HL-60 (cell line): ENCODE measurements at regions not wholly inside any gene's neighbourhood (a gene's known extent, or its start where the extent isn't known, plus 50 kb on each side); places are given as distances from the start of the nearest gene placed in this dataset.

Experiments used
- DNase-seq, 2 experiments: peaks; one replicate each; pipeline ENCODE4 v3.0.0-alpha.2; 2010 to 2020; ENCODE audit warnings: low read depth in 1 of 2, low spot score in 1 of 2
- H3K27ac ChIP-seq: fragments of 250-450 bp; sonication (Bioruptor Pico); replicated peaks from 2 replicates; pipeline ENCODE4 v1.5.1; 2020; ENCODE audit warnings: mild to moderate bottlenecking, moderate library complexity
- H3K27me3 ChIP-seq: fragments of 250-450 bp; sonication (Bioruptor Pico); 2 replicates; pipeline ENCODE4 v1.5.1; 2021; ENCODE audit warnings: mild to moderate bottlenecking, moderate library complexity; ENCODE audit not compliant: insufficient read depth, poor library complexity, severe bottlenecking
- H3K4me3 ChIP-seq: replicated peaks from 2 replicates; pipeline ENCODE4 v1.5.1; 2011; ENCODE audit warnings: mild to moderate bottlenecking, control low read depth, low read length; ENCODE audit not compliant: insufficient read depth
- GABPA ChIP-seq: IDR thresholded peaks from 2 replicates; pipeline ENCODE4 v1.6.1; 2012; ENCODE audit warnings: low read depth
- POLR2AphosphoS5 ChIP-seq: IDR thresholded peaks from 2 replicates; pipeline ENCODE4 v1.6.1; 2012; ENCODE audit warnings: low read depth
- REST ChIP-seq: IDR thresholded peaks from 2 replicates; pipeline ENCODE4 v1.6.1; 2012; ENCODE audit warnings: low read depth; ENCODE audit not compliant: insufficient replicate concordance
- SPI1 ChIP-seq: IDR thresholded peaks from 2 replicates; pipeline ENCODE4 v1.6.1; 2012; ENCODE audit warnings: low read depth, mild to moderate bottlenecking, borderline replicate concordance
- TF ChIP-seq, protein P1 (sequence below): IDR thresholded peaks from one replicate; pipeline ENCODE4 v1.5.1; 2011; ENCODE audit warnings: low read length, control low read depth, inconsistent platforms; ENCODE audit not compliant: insufficient read depth

- TF ChIP-seq REST = no peak
- TF ChIP-seq SPI1 = no peak
- TF ChIP-seq, protein P1, sequence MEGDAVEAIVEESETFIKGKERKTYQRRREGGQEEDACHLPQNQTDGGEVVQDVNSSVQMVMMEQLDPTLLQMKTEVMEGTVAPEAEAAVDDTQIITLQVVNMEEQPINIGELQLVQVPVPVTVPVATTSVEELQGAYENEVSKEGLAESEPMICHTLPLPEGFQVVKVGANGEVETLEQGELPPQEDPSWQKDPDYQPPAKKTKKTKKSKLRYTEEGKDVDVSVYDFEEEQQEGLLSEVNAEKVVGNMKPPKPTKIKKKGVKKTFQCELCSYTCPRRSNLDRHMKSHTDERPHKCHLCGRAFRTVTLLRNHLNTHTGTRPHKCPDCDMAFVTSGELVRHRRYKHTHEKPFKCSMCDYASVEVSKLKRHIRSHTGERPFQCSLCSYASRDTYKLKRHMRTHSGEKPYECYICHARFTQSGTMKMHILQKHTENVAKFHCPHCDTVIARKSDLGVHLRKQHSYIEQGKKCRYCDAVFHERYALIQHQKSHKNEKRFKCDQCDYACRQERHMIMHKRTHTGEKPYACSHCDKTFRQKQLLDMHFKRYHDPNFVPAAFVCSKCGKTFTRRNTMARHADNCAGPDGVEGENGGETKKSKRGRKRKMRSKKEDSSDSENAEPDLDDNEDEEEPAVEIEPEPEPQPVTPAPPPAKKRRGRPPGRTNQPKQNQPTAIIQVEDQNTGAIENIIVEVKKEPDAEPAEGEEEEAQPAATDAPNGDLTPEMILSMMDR = no peak
- no peak for TF ChIP-seq GABPA
- TF ChIP-seq POLR2AphosphoS5 = no peak
- no peak overlapping the region for H3K4me3 ChIP-seq
- DNase-seq = no peak
- peaks cover 3% of the 10 kb centered on the region for H3K27me3 ChIP-seq
- no peak overlapping the region for H3K27ac ChIP-seq
These were observed 73.5 kb downstream of the ADM start for GRCh38 chr11:10378362-10378761.

GRCh38 chr11:10379022-10379421, 74.1 kb downstream of the ADM start:
- no peak for DNase-seq
- peak; percentile 96 for TF ChIP-seq REST
- TF ChIP-seq SPI1 = no peak
- peaks cover 3% of the 10 kb centered on the region for H3K27me3 ChIP-seq
- no peak overlapping the region for H3K4me3 ChIP-seq
- no peak overlapping the region for H3K27ac ChIP-seq

DNA sequence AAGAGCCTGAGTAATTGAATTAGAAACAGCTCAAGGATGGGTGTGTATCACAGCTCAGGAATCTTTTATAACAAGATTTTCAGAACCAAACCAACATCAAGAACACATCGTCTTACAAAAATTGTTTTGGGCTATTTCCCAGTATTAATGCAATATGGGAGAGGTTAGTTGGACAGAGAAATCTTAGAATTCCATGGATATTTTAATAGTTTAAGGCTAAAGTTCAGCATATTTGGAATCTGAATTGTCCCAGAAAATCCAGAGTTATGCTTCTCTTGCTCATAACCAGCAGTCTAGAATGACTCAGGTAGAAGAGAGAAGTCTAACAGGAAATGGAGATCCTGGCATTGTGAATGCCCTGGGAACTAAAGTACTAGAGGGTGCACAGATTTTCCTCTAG, 74.6 kb downstream of the ADM start:
- Histone ChIP-seq H3K4me3 (no peak overlapping the region), H3K27ac (no peak overlapping the region), H3K27me3 (peaks cover 3% of the 10 kb centered on the region)
- no peak for DNase-seq
- TF ChIP-seq POLR2AphosphoS5 (no peak), GABPA (no peak), REST (no peak), SPI1 (no peak)
- TF ChIP-seq, protein P1 = no peak
